ENCODE measurements at regions not wholly inside any gene's neighbourhood (a gene's known extent, or its start where the extent isn't known, plus 50 kb on each side); places are given as distances from the start of the nearest gene placed in this dataset.
A peak's percentile ranks its signal among the peaks of the same experiment; 100 is the strongest.

GRCh38 chr7:46933596-46933995 is 648.3 kb downstream of the TNS3 start:
- DNase-seq (ENCODE audit: extremely low read depth, low read depth) = no peak
- no peak overlapping the region for H3K4me3 ChIP-seq (replicated peaks; ENCODE audit: low read depth, low read length)
- TF ChIP-seq CTCF (IDR thresholded peaks at IDR 0.05; ENCODE audit: low read depth, low read length, missing control alignments) = no peak

- no peak overlapping the region for H3K4me3 ChIP-seq (replicated peaks; ENCODE audit: low read depth, low read length)
- DNase-seq (ENCODE audit: extremely low read depth, low read depth) = peak; percentile 61
- TF ChIP-seq CTCF (IDR thresholded peaks at IDR 0.05; ENCODE audit: low read depth, low read length, missing control alignments) = peak; percentile 17
These were observed 649.1 kb downstream of the TNS3 start for GRCh38 chr7:46932676-46933424.

- H3K4me3 ChIP-seq (replicated peaks; ENCODE audit: low read depth, low read length) = no peak overlapping the region
- TF ChIP-seq CTCF (IDR thresholded peaks at IDR 0.05; ENCODE audit: low read depth, low read length, missing control alignments) = no peak
- no peak for DNase-seq (ENCODE audit: extremely low read depth, low read depth)
These were observed 649.6 kb downstream of the TNS3 start for GRCh38 chr7:46932306-46932675.

- H3K4me3 ChIP-seq (replicated peaks; ENCODE audit: low read depth, low read length) = no peak overlapping the region
- no peak for TF ChIP-seq CTCF (IDR thresholded peaks at IDR 0.05; ENCODE audit: low read depth, low read length, missing control alignments)
- peak; percentile 82 for DNase-seq (ENCODE audit: extremely low read depth, low read depth)
These were observed 651.5 kb downstream of the TNS3 start for GRCh38 chr7:46930366-46930765.

- no peak for DNase-seq (ENCODE audit: extremely low read depth, low read depth)
- no peak overlapping the region for H3K4me3 ChIP-seq (replicated peaks; ENCODE audit: low read depth, low read length)
- TF ChIP-seq CTCF (IDR thresholded peaks at IDR 0.05; ENCODE audit: low read depth, low read length, missing control alignments) = no peak
These were observed 652.6 kb downstream of the TNS3 start for GRCh38 chr7:46929359-46929758.

- no peak for DNase-seq (ENCODE audit: extremely low read depth, low read depth)
- TF ChIP-seq CTCF (IDR thresholded peaks at IDR 0.05; ENCODE audit: low read depth, low read length, missing control alignments) = no peak
- no peak overlapping the region for H3K4me3 ChIP-seq (replicated peaks; ENCODE audit: low read depth, low read length)
These were observed 653.2 kb downstream of the TNS3 start for GRCh38 chr7:46928719-46929118.

Measured in HFF-Myc (cell line).